ENCODE measurements at regions not wholly inside any gene's neighbourhood (a gene's known extent, or its start where the extent isn't known, plus 50 kb on each side); places are given as distances from the start of the nearest gene placed in this dataset. TPM values are rescaled to one million over a fixed set of nuclear protein-coding genes. Genes with fewer than 3 reads are reported as not detected.

DNA sequence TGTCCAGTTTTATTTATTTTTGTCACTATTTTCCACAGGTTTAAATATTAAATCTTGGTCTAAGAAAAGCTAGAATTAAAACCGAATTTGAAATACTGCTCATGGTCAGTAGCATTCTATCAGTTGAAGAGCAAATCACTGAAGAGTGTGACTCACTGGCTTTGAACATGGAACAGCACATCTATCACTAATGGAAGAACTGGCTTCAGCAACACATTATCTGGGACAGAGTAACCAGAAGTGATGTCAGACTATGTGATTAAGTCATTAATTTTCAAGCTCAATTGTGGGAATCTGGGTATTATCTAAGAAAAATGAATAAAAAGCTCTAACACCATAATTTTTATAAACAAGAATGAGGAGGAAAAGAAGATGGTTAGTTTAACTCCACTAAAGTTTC, 527.5 kb downstream of the TMTC2 start:
- DNase-seq: no peak

DNA sequence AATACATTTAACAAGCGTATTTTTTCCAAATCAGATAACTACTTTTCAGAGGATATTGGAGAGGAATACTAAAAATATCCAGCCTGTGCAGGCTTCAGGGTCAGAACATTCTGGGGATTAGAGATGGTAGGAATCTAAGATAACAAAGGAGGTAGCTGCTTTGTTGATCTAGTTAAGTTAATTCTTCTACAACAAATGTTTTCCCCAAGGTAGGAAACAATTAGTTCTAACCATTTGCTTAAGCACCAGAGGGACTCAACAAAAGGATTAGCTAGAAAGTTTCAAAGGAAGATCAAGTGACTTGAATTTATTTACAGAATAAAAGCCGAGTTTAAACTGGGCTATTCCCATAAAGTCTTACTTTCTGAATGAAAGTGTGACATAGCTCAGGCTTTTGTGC, 524.2 kb downstream of the TMTC2 start:
- DNase-seq: no peak

DNA sequence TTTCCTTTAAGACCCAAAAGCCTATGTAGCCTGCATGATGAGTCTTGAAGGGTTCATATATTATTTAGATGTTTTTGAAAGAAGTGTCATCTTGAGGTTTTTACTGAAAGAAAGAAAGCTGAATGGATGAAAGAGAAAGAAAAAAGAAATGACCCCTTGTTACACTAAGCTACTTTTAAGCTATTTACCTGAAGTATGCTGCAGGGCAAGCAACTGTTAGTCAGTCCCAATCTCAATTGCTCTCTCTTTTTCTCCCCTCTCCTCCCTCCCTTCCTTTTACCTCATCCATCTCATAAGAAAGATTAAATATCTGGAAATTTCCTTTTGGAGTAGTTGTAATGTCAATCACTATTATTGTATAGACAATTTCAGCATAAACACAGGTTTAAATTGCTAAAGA, 512.4 kb downstream of the TMTC2 start:
- DNase-seq: no peak

DNA sequence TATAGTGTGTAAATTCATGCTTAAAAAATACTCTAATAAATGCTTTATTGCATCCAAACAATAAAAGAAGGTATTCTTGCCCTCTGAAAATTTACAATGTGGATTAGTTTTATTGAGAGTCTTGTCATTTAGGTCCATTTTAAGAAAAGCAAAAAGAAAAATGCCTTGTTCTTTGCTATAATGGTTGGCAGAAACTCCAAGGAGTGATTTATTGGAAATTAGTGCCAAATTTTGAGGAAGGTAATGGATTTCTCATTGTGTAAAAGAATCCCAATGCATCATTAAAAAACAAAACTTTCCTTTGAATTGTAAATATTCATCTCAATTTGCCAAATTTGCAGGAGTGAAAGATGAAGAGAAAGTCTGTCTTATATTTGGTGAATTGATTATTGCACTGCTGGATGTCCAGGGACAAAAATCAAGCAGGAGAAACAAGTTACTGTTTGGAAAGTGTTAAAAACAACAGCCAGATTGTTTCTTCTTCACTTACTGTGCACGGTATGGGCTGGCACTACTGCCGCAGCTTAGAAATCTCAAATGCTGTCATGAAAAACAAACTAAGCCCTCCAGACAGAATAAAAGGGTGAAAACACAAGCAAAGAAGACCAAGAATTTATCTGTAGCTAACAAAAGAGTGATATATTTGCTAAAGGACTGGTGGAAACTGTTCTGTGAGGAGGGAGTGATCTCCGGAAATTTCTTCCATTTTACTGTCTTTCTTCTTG, 511.7 kb downstream of the TMTC2 start:
- DNase-seq: no peak

DNA sequence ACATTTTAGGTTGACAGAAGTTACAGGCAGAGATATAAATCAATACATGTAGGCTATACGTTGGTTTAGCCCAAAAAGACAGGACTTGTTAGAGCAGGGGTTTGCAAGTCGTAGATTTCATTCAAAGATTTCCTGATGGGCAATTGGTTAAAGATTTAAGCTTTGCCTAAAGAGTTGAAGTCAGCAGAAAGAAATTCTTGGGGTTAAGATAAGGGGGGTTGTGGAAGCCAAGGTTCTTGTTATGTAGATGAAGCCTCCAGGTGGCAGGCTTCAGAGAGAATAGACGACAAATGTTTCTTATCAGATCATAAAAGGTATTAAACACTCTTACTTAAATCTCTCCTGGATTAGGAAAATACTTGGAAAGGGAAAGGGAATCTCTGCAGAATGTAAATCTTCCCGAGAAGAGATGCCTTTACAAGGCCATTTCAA, 510.8 kb downstream of the TMTC2 start:
- no peak for DNase-seq

DNA sequence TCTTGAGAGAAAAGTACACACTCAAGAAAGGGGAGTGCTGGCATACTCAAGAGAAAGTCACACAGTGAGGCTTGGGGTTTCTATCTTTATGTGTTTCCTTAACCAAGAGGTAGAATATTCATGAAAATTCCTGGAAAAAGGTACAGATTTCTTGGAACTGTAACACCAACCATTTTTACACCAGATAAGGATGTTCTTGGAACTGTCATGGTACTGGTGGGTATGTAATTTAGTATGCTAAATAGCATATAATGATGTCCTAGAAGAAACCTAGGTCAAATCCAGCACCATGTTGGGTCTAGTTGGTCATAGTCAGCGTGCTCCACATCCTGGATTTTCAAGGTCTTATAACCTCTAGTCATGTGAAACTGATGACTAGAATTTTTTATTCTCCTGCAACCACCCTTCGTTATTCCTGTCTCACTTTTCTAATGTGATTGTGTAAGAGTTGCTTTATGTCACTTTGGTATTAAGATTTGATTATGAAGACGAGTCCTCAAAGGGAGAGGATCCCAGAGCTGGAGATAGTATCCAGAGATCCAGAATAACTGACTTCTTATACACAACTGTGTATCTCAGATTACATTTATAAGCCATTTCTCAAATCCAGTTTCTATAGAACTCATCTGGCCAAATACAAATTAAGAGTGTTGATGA, 510.1 kb downstream of the TMTC2 start:
- no peak for DNase-seq

DNA sequence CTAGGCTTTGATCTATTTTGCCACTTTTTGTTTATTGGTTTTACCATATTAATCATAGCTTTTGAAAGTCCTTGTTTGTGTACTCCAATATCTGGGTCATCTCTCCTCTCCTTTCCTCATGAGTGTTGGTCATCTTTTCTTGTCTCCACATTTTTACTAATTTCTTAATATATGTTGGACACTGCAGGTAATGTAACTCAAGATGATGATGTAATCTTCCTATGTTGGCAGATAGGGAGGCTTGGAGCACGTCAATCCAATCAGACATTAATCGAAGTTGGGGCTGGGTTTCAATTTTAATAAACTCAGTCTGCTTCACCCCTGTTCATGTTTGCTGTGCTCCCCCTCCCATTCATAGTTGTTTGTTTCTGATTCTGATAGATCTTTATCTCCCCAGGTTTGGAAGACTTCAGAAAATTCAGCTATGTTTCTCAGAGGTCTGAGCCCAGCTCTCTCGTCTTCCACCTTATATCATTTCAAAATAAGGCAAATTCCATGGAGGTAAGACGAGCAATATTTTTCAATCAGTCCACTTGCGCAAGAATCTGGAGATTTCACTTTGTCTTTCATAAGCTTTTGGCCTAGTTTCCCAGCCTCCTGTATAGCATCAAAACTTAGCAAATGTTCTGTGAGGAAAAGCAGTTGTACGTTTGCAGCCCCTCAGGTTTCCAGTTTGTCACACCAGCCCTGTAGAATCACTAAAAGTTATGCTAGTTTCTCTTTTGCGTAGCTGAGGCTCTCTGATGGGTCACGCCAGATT, 504.1 kb downstream of the TMTC2 start:
- no peak for DNase-seq

DNA sequence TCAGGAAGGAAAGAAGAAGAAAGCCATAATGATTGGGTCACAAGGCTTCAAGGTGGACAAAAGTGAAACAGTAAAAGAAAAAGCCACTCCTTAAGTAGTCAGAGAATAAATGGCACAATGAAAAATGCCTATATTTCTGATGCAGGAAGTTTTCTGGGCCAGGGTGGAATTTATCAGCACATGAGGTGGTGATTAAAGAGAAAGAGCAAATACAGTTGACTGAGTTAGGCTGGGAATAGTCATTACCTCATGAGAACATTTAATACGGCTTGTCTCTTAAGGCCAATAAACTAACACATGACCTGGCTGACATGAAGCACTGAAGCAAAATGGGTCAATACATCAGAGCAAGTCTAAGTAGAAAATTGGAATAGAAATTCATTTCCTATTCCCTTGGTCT, 499.7 kb downstream of the TMTC2 start:
- DNase-seq: peak; percentile 13

DNA sequence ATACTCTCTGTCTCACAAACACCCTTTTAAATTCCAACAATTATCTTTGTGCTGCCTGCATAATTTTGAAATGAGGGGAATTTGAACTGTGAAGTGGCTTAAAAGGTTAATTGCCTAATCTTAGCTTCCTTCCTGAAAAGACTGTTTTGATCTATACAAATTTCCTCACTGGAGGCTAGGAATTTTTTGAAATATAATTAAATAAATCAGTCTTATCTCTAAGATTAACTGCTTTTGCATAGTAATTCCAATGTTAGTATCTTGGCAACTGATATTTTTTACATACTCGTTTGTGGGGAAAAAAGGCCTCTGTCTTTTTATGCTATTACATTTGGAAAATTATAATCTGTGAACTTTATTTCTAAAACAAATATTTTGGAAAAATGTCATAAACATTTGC, 498.5 kb downstream of the TMTC2 start:
- DNase-seq: no peak

Small RNA genes in the stretch of these regions (small RNA-seq; reads per million reads assigned to genes)
- not detected for gene RF00334 (ENCODE audit: low replicate concordance)

Measured in skin of body (tissue), 2 donors.